PC-9 (cell line): ENCODE measurements at regions not wholly inside any gene's neighbourhood (a gene's known extent, or its start where the extent isn't known, plus 50 kb on each side); places are given as distances from the start of the nearest gene placed in this dataset.

Source experiments
- CTCF ChIP-seq: fragments of 200-600 bp; sonication (generic); conservative IDR thresholded peaks from 2 replicates; pipeline ENCODE4 v1.6.1; 2017; ENCODE audit warnings: mixed run types, antibody characterized with exemption, mild to moderate bottlenecking, moderate library complexity
- EZH2 ChIP-seq: fragments of 200-600 bp; sonication (generic); IDR thresholded peaks from 2 replicates; pipeline ENCODE4 v1.8.0; 2017; ENCODE audit warnings: antibody characterized with exemption, low read depth

GRCh38 chr21:15627011-15627410 lies 102.8 kb upstream of the USP25 start:
- TF ChIP-seq CTCF (no peak), EZH2 (no peak)
